ENCODE measurements at regions not wholly inside any gene's neighbourhood (a gene's known extent, or its start where the extent isn't known, plus 50 kb on each side); places are given as distances from the start of the nearest gene placed in this dataset.

DNA sequence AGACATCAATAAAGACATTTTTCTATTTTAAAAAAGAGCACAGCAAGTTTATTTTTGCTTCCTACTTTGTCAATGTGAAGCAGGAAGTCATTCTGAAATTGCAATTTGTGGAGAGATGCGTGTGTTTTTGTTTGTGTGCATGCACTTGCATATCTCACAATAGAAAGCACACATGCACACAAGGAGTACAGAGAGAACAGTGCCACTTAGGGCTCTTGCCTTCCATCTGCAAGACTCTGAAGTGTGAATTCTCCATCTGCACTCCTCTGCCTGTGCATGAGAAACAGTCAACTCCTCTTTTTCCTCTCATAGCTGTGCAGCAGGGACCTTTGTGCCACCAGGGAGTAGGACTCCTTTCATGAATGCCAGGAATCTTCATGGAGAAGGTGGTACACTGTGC is 316.3 kb upstream of the CNR1 start:
- H3K4me3 ChIP-seq (ENCODE audit: low read depth, low read length) = no peak overlapping the region
- TF ChIP-seq, protein P1, sequence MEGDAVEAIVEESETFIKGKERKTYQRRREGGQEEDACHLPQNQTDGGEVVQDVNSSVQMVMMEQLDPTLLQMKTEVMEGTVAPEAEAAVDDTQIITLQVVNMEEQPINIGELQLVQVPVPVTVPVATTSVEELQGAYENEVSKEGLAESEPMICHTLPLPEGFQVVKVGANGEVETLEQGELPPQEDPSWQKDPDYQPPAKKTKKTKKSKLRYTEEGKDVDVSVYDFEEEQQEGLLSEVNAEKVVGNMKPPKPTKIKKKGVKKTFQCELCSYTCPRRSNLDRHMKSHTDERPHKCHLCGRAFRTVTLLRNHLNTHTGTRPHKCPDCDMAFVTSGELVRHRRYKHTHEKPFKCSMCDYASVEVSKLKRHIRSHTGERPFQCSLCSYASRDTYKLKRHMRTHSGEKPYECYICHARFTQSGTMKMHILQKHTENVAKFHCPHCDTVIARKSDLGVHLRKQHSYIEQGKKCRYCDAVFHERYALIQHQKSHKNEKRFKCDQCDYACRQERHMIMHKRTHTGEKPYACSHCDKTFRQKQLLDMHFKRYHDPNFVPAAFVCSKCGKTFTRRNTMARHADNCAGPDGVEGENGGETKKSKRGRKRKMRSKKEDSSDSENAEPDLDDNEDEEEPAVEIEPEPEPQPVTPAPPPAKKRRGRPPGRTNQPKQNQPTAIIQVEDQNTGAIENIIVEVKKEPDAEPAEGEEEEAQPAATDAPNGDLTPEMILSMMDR (IDR thresholded peaks at IDR 0.05; ENCODE audit: insufficient read depth, low read length) = no peak
- DNase-seq (ENCODE audit: low read depth) = no peak

- TF ChIP-seq, protein P1 (IDR thresholded peaks at IDR 0.05; ENCODE audit: insufficient read depth, low read length) = no peak
- no peak for DNase-seq (ENCODE audit: low read depth)
- H3K4me3 ChIP-seq (ENCODE audit: low read depth, low read length) = no peak overlapping the region
Measured at GRCh38 chr6:88481519-88481918, 315.4 kb upstream of the CNR1 start.

DNA sequence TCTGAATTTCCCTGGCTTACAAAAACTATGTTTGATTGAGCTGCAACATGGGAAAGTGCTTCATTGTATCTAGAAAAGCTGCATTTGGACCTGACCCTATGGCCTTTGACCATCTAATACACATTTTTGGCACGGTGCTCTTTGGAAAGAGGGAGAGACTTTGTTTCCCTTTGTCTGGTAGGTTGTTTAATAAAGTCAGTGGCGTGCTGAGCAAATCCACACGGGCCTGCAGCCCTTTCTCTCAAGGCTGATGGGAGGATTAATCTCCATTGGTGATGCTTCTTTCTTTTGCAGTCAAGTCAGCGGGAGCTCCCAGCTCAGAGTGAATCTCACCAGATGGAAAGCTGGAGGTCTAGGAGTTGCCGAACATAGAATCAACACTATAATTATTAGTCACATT is 314.7 kb upstream of the CNR1 start:
- no peak overlapping the region for H3K4me3 ChIP-seq (ENCODE audit: low read depth, low read length)
- TF ChIP-seq, protein P1 (IDR thresholded peaks at IDR 0.05; ENCODE audit: insufficient read depth, low read length) = no peak
- no peak for DNase-seq (ENCODE audit: low read depth)

- H3K4me3 ChIP-seq (ENCODE audit: low read depth, low read length) = no peak overlapping the region
- no peak for DNase-seq (ENCODE audit: low read depth)
- TF ChIP-seq, protein P1 (IDR thresholded peaks at IDR 0.05; ENCODE audit: insufficient read depth, low read length) = no peak
Measured at GRCh38 chr6:88477413-88477812, 311.3 kb upstream of the CNR1 start.

- DNase-seq (ENCODE audit: low read depth) = no peak
- TF ChIP-seq, protein P1 (IDR thresholded peaks at IDR 0.05; ENCODE audit: insufficient read depth, low read length) = no peak
- no peak overlapping the region for H3K4me3 ChIP-seq (ENCODE audit: low read depth, low read length)
Measured at GRCh38 chr6:88476388-88476787, 310.2 kb upstream of the CNR1 start.

- H3K4me3 ChIP-seq (ENCODE audit: low read depth, low read length) = no peak overlapping the region
- no peak for DNase-seq (ENCODE audit: low read depth)
- TF ChIP-seq, protein P1 (IDR thresholded peaks at IDR 0.05; ENCODE audit: insufficient read depth, low read length) = no peak
Measured at GRCh38 chr6:88474720-88475119, 308.6 kb upstream of the CNR1 start.

- TF ChIP-seq, protein P1 (IDR thresholded peaks at IDR 0.05; ENCODE audit: insufficient read depth, low read length) = no peak
- no peak for DNase-seq (ENCODE audit: low read depth)
- H3K4me3 ChIP-seq (ENCODE audit: low read depth, low read length) = no peak overlapping the region
Measured at GRCh38 chr6:88473589-88473988, 307.4 kb upstream of the CNR1 start.

All from fibroblast of the aortic adventitia (primary cell).